GM10266 (cell line): ENCODE measurements at regions not wholly inside any gene's neighbourhood (a gene's known extent, or its start where the extent isn't known, plus 50 kb on each side); places are given as distances from the start of the nearest gene placed in this dataset.

Experiments used
- DNase-seq: peaks from one replicate; pipeline ENCODE4 v3.0.0; 2012; ENCODE audit errors: extremely low spot score
- CTCF ChIP-seq: IDR thresholded peaks from 2 replicates; pipeline ENCODE4 v1.5.1; 2012; ENCODE audit warnings: mild to moderate bottlenecking, low read depth; ENCODE audit not compliant: control insufficient read depth, insufficient read depth; ENCODE audit errors: missing control alignments

GRCh38 chr10:106179430-106179829 is 985.1 kb downstream of the SORCS1 start:
- DNase-seq, result no peak
- no peak for TF ChIP-seq CTCF

- peak; percentile 50 for TF ChIP-seq CTCF
- DNase-seq, result no peak
Measured at GRCh38 chr10:106175760-106176377, 988.6 kb downstream of the SORCS1 start.

- no peak for DNase-seq
- TF ChIP-seq CTCF, result no peak
Measured at GRCh38 chr10:106173838-106174237, 990.7 kb downstream of the SORCS1 start.

- no peak for DNase-seq
Measured at GRCh38 chr10:106169241-106169640, 995.3 kb downstream of the SORCS1 start.

GRCh38 chr10:106167946-106168345 is 996.6 kb downstream of the SORCS1 start:
- no peak for DNase-seq
- TF ChIP-seq CTCF, result no peak

More at GRCh38 chr10:106169241-106169640, 995.3 kb downstream of the SORCS1 start:
- TF ChIP-seq CTCF, result no peak

GRCh38 chr10:106158241-106158640 is 1006.3 kb downstream of the SORCS1 start:
- no peak for DNase-seq
- no peak for TF ChIP-seq CTCF

GRCh38 chr10:106147021-106147420 is 1017.5 kb downstream of the SORCS1 start:
- no peak for TF ChIP-seq CTCF
- no peak for DNase-seq
